ENCODE measurements at regions not wholly inside any gene's neighbourhood (a gene's known extent, or its start where the extent isn't known, plus 50 kb on each side); places are given as distances from the start of the nearest gene placed in this dataset.

DNA sequence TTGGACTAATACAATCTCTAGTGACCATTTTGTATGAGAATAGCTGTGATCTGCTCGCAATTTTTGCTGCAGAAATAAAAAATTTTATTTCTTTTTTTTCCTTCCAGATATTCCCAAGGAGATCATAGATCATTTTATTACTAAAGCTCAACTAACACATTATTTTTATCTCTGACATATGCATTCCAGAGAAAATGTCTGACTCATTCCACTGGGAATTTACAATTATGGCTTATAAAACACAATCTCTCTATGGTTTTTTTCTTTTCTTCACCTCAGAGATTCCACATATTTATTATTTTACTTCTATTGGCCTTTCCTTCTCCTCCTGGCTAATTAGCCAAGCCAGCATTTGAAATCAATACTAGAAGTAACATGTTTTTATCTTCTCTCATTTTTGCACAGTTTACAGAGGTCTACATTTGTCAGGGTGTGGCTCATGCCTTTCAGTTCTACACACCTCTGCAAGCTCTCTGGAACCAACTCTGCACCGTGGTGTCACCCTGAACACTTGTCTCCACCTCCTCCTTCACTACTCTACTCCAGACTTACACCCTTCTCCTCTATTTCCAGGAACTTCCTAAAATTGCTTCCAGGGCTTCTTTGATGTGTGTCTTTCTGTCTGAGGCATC lies 59.8 kb upstream of the GPM6A start:
- intact Hi-C loops (cut with micrococcal nuclease): no loop called here

GRCh38 chr4:175873707-175874106 lies 61.6 kb upstream of the GPM6A start:
- intact Hi-C loops (cut with micrococcal nuclease): no loop called here

DNA sequence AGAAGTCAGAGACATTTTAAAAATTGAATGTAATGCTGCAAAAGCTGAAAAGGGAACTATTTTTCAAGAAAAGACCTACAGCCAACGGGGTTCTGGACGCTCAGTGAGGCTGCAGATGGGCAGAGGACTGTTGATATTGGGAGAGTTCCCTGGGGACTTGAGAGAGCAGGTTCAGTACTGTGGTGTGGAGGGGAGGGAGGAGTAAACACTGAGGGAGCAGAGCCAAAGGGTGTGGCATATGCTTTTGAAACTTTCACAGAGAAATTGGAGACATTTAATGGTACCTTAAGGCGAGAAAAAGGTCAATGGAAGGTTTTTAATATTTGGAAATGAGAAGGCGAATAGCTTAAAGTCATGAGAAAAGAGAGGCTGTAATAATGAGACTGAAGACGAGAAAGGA lies 62.2 kb upstream of the GPM6A start:
- intact Hi-C loops (cut with micrococcal nuclease): no loop called here

DNA sequence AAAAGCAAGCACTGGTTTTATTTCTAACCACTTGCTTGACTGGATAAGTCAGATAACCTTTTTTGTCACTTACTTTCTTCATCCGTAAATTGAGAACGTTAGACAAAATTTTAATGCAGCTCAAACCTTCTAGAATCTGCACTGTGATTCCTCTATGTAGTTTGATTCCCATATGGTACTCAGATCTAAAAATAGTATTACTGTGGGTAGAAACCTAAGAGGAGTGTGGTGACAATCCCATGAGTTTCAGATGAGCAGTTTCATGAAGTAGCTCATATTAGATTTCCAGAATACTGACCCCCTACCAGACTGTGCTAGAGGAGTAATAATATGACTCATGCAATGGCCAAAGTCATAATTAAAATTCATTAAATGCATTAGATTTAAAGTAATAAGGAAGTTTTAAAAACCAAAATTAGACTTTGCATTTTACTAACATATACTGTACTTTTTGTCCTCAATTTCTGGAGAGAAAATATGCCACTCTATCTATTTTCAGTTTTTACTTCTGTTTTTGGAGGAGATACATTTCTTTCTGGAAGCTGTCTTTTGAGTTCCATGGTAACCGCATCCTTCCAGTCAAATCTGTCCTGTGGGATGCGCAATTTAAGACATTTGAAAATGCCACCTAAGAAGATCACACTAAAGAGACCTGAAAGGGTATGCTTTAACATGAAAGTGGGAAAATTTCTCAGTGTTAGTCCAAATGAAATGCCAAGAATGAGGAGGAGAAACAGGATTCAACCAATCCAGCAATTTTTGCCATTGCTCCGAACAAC lies 64.1 kb upstream of the GPM6A start:
- intact Hi-C loops (cut with micrococcal nuclease): no loop called here

- intact Hi-C loops (cut with micrococcal nuclease): no loop called here
These were observed 70.8 kb upstream of the GPM6A start for GRCh38 chr4:175882891-175883290.

DNA sequence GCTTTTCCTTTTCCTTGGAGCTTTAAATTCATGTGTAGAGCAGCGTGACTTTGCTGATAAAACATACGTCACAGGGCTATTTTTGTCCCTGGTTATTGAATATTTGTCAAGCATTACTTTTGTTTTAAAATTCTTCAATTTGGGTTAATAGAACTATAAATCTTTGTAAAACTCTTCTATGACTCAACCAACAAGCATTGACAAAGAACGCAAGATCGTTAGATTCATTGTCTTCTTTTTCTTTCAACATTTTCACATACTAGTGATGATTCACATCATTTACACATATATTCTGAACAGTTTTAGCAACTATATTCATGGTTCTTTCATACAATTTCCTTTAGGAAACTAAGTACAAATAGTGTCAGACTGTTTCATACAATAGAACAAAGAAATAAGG lies 72.0 kb upstream of the GPM6A start:
- intact Hi-C loops (cut with micrococcal nuclease): no loop called here

GRCh38 chr4:175891231-175891630 lies 79.2 kb upstream of the GPM6A start:
- intact Hi-C loops (cut with micrococcal nuclease): no loop called here

GRCh38 chr4:175891851-175892250 lies 79.8 kb upstream of the GPM6A start:
- intact Hi-C loops (cut with micrococcal nuclease): no loop called here

- intact Hi-C loops (cut with micrococcal nuclease): no loop called here
These were observed 93.9 kb upstream of the GPM6A start for GRCh38 chr4:175905925-175906324.

DNA sequence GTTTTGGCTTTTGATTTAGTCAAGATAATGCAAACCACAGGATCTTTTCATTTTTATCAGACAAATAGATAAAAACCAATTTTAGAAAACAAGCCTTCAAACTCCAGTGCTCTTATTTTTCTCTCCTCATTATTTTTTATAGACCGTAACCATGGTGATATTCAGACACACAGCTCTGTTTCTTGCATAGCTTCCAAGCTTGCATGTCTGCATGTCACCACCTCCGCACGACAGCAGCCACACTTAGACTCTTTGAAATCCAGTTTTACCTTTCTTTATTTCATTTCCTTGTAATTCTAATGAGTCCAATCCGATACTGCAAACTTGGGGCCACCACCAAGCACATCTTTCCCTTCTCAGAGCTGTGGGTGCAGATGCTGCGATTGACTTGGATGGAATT lies 94.3 kb upstream of the GPM6A start:
- intact Hi-C loops (cut with micrococcal nuclease): no loop called here

GRCh38 chr4:175910700-175911099 lies 98.6 kb upstream of the GPM6A start:
- intact Hi-C loops (cut with micrococcal nuclease): no loop called here

GRCh38 chr4:175916626-175917351 lies 104.7 kb upstream of the GPM6A start:
- intact Hi-C loops (cut with micrococcal nuclease): no loop called here

DNA sequence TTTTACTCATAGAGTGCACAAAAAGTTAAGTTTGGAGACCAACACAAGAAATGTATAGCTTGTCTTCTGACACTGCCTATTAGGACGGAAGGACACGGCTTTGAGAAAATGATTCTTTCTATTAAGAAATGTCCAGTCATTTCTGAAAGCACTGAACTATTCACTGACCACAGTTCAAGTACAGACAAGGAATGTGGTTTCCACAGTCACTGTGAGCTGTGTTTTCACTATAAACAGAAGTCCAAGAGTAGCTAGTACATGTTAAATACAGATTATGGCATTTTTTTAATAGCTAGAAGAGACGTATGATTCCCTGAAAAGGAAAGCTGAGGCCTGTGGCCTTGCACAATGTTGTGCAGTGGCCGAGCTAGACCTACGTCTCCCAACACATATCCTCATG lies 115.1 kb upstream of the GPM6A start:
- intact Hi-C loops (cut with micrococcal nuclease): no loop called here

- intact Hi-C loops (cut with micrococcal nuclease): no loop called here
These were observed 117.4 kb upstream of the GPM6A start for GRCh38 chr4:175929441-175929840.

DNA sequence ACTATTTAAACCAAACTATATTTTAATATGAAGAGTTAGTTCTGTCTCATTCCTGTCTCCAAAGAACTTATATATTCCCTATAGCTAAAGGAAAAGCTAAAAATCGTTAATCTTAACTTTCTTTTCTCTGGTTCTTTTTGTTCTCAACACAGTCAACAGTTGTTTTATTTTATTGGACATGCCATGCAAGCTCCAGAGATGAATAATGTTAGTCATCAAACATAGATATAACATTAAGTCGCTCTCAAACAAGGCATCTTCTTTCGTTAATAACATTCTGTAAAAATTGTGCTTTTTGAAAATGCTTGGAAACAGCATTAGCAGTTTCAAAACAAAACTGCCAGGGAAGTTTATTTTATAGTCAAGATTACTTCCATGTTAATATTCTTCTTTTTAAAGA lies 117.9 kb upstream of the GPM6A start:
- intact Hi-C loops (cut with micrococcal nuclease): no loop called here

DNA sequence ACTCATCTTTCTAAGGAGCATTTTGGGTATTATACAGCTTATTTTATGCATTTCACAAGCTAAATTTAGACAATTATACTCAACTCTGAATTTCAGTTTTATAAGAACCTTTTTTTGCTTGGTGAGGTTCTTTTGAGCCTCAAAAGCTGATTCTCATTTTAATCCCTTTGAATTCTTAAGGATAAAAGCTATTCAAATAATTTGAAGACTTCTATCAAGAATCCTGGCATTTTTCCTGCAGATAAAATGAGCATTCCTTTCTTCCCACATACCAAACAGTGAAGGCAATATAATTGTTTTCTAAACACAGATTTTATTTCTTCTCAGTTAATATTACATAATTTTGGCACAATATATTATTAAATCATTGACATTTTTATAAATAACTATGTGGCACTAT lies 118.4 kb upstream of the GPM6A start:
- intact Hi-C loops (cut with micrococcal nuclease): no loop called here

GRCh38 chr4:175932116-175932515 lies 120.1 kb upstream of the GPM6A start:
- intact Hi-C loops (cut with micrococcal nuclease): no loop called here

GRCh38 chr4:175934506-175934905 lies 122.4 kb upstream of the GPM6A start:
- intact Hi-C loops (cut with micrococcal nuclease): no loop called here

DNA sequence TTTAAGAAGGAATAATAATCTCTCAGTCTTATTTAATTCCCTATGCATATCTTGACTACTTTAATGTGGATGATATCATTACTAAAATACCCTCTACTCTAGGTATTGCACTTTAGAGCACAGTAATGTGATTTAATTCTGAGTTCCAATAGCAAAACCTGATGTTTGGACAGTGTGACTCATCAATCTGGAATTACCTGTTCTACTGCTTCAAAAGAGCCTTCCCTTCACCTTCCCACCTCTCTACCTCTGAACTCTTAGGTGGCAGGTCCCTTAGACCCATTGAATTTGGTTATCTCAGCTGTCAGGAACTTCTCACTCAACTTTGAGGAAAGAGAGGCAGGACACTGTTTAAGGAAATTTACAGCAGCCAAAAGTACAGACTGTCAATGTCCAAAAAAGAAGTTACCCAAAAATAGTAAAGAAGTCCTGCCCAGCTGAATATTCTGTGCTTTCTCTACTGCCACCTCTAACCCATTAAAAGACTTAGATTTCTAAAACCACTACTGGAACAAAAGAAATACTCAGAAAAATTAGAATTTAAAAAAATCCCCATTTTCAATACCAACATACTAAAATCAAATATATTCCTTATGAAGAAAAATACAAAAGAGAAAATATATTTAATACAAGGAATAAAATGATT lies 123.1 kb upstream of the GPM6A start:
- intact Hi-C loops (cut with micrococcal nuclease): no loop called here

- intact Hi-C loops (cut with micrococcal nuclease): no loop called here
These were observed 121.3 kb upstream of the WDR17 start for GRCh38 chr4:175944126-175944910.

GRCh38 chr4:175946472-175947116 lies 119.0 kb upstream of the WDR17 start:
- intact Hi-C loops (cut with micrococcal nuclease): loop anchor here (1.0 to 5.0 kb wide), 5 partner anchors 121 to 395 kb away; partner anchors contain the start of genes SPATA4, SPCS3 and WDR17
